ENCODE measurements at regions not wholly inside any gene's neighbourhood (a gene's known extent, or its start where the extent isn't known, plus 50 kb on each side); places are given as distances from the start of the nearest gene placed in this dataset.

GRCh38 chr19:31575846-31576335 is 226.7 kb upstream of the TSHZ3 start:
- no peak for TF ChIP-seq CTCF (IDR thresholded peaks at IDR 0.05)
- no peak for TF ChIP-seq POLR2AphosphoS5 (IDR thresholded peaks at IDR 0.05)
- TF ChIP-seq POLR2A (IDR thresholded peaks at IDR 0.05; ENCODE audit: low read depth) = no peak
- TF ChIP-seq EP300 (IDR thresholded peaks at IDR 0.05) = no peak
- Histone ChIP-seq H3K4me1 (no peaks in the 10 kb centered on the region), H3K4me3 (no peak overlapping the region), H3K9me3 (no peaks in the 10 kb centered on the region), H3K27ac (replicated peaks in 1 of 4) (no peak overlapping the region), H3K27me3 (no peaks in the 10 kb centered on the region), H3K36me3 (no peaks in the 10 kb centered on the region)
- no peak for DNase-seq (ENCODE audit: extremely low spot score)
- 92% methylated on average over 11 of the region's 11 CpGs for WGBS
- intact Hi-C loops (cut with DNase I) = no loop called here

- Histone ChIP-seq H3K27ac (replicated peaks in 1 of 4) (no peak overlapping the region), H3K9me3 (no peaks in the 10 kb centered on the region), H3K36me3 (no peaks in the 10 kb centered on the region), H3K4me1 (no peaks in the 10 kb centered on the region), H3K4me3 (no peak overlapping the region), H3K27me3 (no peaks in the 10 kb centered on the region)
- DNase-seq (ENCODE audit: extremely low spot score) = no peak
- WGBS = 80% methylated on average over 2 of the region's 3 CpGs
- TF ChIP-seq POLR2AphosphoS5 (IDR thresholded peaks at IDR 0.05) (no peak), POLR2A (IDR thresholded peaks at IDR 0.05; ENCODE audit: low read depth) (no peak), CTCF (IDR thresholded peaks at IDR 0.05) (no peak), EP300 (IDR thresholded peaks at IDR 0.05) (no peak)
- intact Hi-C loops (cut with DNase I) = no loop called here
Measured at GRCh38 chr19:31578326-31578725, 229.1 kb upstream of the TSHZ3 start.

- Histone ChIP-seq H3K4me3 (no peak overlapping the region), H3K36me3 (no peaks in the 10 kb centered on the region), H3K4me1 (no peaks in the 10 kb centered on the region), H3K27me3 (no peaks in the 10 kb centered on the region), H3K27ac (replicated peaks in 1 of 4) (no peak overlapping the region), H3K9me3 (no peaks in the 10 kb centered on the region)
- TF ChIP-seq POLR2A (IDR thresholded peaks at IDR 0.05; ENCODE audit: low read depth) (no peak), POLR2AphosphoS5 (IDR thresholded peaks at IDR 0.05) (no peak), CTCF (IDR thresholded peaks at IDR 0.05) (no peak), EP300 (IDR thresholded peaks at IDR 0.05) (no peak)
- DNase-seq (ENCODE audit: extremely low spot score) = no peak
- intact Hi-C loops (cut with DNase I) = no loop called here
- 67% methylated on average over 1 of the region's 1 CpG for WGBS
Measured at GRCh38 chr19:31583148-31583547, 233.9 kb upstream of the TSHZ3 start.

GRCh38 chr19:31586282-31586681 is 237.0 kb upstream of the TSHZ3 start:
- no peak overlapping the region for H3K4me3 ChIP-seq
- no peaks in the 10 kb centered on the region for H3K36me3 ChIP-seq
- no peaks in the 10 kb centered on the region for H3K9me3 ChIP-seq
- no peak overlapping the region for H3K27ac ChIP-seq (replicated peaks in 1 of 4)
- no peak for DNase-seq (ENCODE audit: extremely low spot score)
- TF ChIP-seq EP300 (IDR thresholded peaks at IDR 0.05) (no peak), POLR2AphosphoS5 (IDR thresholded peaks at IDR 0.05) (no peak), CTCF (IDR thresholded peaks at IDR 0.05) (no peak), POLR2A (IDR thresholded peaks at IDR 0.05; ENCODE audit: low read depth) (no peak)
- intact Hi-C loops (cut with DNase I) = no loop called here
- H3K4me1 ChIP-seq = no peaks in the 10 kb centered on the region
- H3K27me3 ChIP-seq = peaks cover 0 to 2% (median 0%) of the 10 kb centered on the region in 4 donors
- 46% methylated on average over 3 of the region's 3 CpGs for WGBS

- intact Hi-C loops (cut with DNase I) = no loop called here
- 89% methylated on average over 7 of the region's 7 CpGs for WGBS
- TF ChIP-seq CTCF (IDR thresholded peaks at IDR 0.05) (no peak), POLR2A (IDR thresholded peaks at IDR 0.05; ENCODE audit: low read depth) (no peak), POLR2AphosphoS5 (IDR thresholded peaks at IDR 0.05) (no peak), EP300 (IDR thresholded peaks at IDR 0.05) (no peak)
- no peak for DNase-seq (ENCODE audit: extremely low spot score)
- Histone ChIP-seq H3K27ac (replicated peaks in 1 of 4) (no peak overlapping the region), H3K9me3 (no peaks in the 10 kb centered on the region), H3K27me3 (peaks cover 0 to 6% (median 0%) of the 10 kb centered on the region in 4 donors), H3K4me3 (no peak overlapping the region), H3K4me1 (no peaks in the 10 kb centered on the region), H3K36me3 (no peaks in the 10 kb centered on the region)
Measured at GRCh38 chr19:31589109-31589508, 239.9 kb upstream of the TSHZ3 start.

Data from esophagus muscularis mucosa (tissue), 4 donors.